Neutrophil (primary cell): ENCODE measurements at regions not wholly inside any gene's neighbourhood (a gene's known extent, or its start where the extent isn't known, plus 50 kb on each side); places are given as distances from the start of the nearest gene placed in this dataset.

ENCODE experiments used
- H3K27ac ChIP-seq: fragments of 200-600 bp; sonication (generic); 2 replicates; pipeline ENCODE4 v1.5.1; 2016; ENCODE audit warnings: mild to moderate bottlenecking, moderate library complexity
- H3K27me3 ChIP-seq: fragments of 200-600 bp; sonication (generic); 2 replicates; pipeline ENCODE4 v1.6.0; 2016; ENCODE audit warnings: mild to moderate bottlenecking
- H3K36me3 ChIP-seq: fragments of 200-600 bp; sonication (generic); 2 replicates; pipeline ENCODE4 v1.5.1; 2017
- H3K4me1 ChIP-seq, 2 experiments: fragments of 200-600 bp in 1 of 2; sonication (generic) in 1 of 2; 1 replicate in 1 of 2; 2 replicates in 1 of 2; pipeline versions ENCODE4 v1.5.1 to v1.6.1; 2013 to 2016; ENCODE audit warnings: low read depth in 1 of 2, low read length in 1 of 2, mild to moderate bottlenecking in 1 of 2, moderate library complexity in 1 of 2; ENCODE audit not compliant: control insufficient read depth in 1 of 2, insufficient read depth in 1 of 2
- H3K4me3 ChIP-seq, 2 experiments: fragments of 200-600 bp in 1 of 2; sonication (generic) in 1 of 2; 1 replicate in 1 of 2; 2 replicates in 1 of 2; pipeline ENCODE4 v1.5.1; 2013 to 2016; ENCODE audit warnings: low read depth in 1 of 2, low read length in 1 of 2, mild to moderate bottlenecking in 1 of 2, moderate library complexity in 1 of 2
- H3K9me3 ChIP-seq: fragments of 200-600 bp; sonication (generic); 2 replicates; pipeline ENCODE4 v1.5.1; 2016
- TF ChIP-seq, protein P1 (sequence below): fragments of 200-600 bp; sonication (generic); IDR thresholded peaks from 2 replicates; pipeline ENCODE4 v1.5.1; 2016; ENCODE audit warnings: antibody characterized with exemption

DNA sequence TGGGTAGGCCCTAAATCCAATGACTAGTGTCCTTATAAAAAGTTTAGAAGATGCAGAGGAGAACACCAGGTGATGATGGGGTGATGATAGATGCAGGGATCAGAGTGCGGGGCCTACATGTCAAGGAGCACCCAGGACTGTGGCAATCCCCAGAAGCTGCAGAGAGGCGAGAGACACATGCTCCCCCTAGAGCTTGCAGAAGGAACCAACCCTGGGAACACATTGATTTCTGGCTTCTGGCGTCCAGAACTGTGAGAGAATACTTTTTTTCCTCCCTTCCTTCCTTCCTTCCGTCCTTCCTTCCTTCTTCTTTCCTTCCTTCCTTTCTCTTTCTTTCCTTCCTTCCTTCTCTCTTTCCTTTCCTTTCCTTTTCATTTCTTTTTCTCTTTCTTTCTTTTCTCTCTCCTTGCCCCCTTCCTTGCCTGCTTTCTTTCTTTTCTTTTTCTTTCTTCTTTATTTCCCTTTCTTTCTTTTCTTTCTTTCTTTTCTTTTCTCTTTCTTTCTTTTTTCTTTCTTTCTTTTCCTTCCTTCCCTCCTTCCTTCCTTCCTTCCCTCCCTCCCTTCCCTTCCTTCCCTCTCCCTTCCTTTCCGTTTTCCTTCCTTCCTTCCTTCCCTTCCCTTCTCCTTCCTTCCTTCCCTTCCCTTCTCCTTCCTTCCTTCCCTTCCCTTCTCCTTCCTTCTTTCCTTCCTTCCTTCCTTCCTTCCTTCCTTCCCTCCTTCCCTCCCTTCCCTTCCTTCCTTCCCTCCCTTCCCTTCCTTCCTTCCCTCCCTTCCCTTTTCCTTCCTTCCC is 134.3 kb downstream of the HAPSTR1 start:
- Histone ChIP-seq H3K4me3 (no peak overlapping the region), H3K27ac (no peak overlapping the region), H3K36me3 (no peaks in the 10 kb centered on the region), H3K4me1 (no peaks in the 10 kb centered on the region), H3K27me3 (peaks cover 6% of the 10 kb centered on the region), H3K9me3 (no peaks in the 10 kb centered on the region)
- TF ChIP-seq, protein P1, sequence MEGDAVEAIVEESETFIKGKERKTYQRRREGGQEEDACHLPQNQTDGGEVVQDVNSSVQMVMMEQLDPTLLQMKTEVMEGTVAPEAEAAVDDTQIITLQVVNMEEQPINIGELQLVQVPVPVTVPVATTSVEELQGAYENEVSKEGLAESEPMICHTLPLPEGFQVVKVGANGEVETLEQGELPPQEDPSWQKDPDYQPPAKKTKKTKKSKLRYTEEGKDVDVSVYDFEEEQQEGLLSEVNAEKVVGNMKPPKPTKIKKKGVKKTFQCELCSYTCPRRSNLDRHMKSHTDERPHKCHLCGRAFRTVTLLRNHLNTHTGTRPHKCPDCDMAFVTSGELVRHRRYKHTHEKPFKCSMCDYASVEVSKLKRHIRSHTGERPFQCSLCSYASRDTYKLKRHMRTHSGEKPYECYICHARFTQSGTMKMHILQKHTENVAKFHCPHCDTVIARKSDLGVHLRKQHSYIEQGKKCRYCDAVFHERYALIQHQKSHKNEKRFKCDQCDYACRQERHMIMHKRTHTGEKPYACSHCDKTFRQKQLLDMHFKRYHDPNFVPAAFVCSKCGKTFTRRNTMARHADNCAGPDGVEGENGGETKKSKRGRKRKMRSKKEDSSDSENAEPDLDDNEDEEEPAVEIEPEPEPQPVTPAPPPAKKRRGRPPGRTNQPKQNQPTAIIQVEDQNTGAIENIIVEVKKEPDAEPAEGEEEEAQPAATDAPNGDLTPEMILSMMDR, result no peak

DNA sequence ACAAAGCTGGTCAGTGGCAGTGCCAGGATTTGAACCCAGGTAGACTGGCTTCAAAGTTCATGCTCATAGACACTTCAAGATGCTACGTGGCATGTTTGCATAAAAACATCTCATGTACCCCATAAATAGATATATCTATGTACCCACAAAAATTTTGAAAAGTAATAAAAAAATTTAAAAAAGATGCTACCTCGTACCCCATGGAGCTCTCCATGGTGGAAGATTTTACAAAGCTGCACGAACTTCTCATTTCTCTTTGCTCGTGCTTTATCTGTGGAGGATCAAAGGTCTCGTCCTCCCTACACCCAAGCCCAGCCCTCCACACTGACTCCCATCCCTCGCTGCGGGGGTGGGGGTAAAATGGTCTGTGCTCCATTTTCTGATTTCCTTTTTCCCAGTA is 135.5 kb downstream of the HAPSTR1 start:
- H3K27ac ChIP-seq, result no peak overlapping the region
- no peaks in the 10 kb centered on the region for H3K4me1 ChIP-seq
- no peaks in the 10 kb centered on the region for H3K36me3 ChIP-seq
- H3K4me3 ChIP-seq, result no peak overlapping the region
- peaks cover 12% of the 10 kb centered on the region for H3K27me3 ChIP-seq
- TF ChIP-seq, protein P1, result no peak
- H3K9me3 ChIP-seq, result no peaks in the 10 kb centered on the region

DNA sequence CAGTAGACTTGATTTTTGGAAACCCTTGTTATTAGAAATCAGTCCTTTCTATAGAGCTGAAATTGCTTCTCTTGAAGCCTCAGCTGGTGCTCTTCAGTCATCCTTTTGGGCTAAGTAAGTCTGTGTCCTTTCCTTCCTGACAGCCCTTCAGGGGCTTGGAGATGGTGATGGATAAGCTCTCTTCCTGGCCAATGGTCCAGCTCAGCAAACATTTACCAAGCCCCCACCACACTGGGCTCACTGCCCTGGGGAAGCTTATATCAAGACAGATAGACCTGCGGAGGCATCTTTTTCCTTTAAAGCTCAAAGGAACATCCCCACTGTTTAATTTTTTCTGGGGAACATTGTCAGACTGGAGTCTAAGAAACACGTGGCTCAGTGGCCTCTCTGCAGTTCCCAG is 139.6 kb downstream of the HAPSTR1 start:
- H3K27ac ChIP-seq, result no peak overlapping the region
- H3K4me1 ChIP-seq, result no peaks in the 10 kb centered on the region
- no peaks in the 10 kb centered on the region for H3K9me3 ChIP-seq
- no peak overlapping the region for H3K4me3 ChIP-seq
- peaks cover 19% of the 10 kb centered on the region for H3K27me3 ChIP-seq
- no peaks in the 10 kb centered on the region for H3K36me3 ChIP-seq
- TF ChIP-seq, protein P1, result no peak

DNA sequence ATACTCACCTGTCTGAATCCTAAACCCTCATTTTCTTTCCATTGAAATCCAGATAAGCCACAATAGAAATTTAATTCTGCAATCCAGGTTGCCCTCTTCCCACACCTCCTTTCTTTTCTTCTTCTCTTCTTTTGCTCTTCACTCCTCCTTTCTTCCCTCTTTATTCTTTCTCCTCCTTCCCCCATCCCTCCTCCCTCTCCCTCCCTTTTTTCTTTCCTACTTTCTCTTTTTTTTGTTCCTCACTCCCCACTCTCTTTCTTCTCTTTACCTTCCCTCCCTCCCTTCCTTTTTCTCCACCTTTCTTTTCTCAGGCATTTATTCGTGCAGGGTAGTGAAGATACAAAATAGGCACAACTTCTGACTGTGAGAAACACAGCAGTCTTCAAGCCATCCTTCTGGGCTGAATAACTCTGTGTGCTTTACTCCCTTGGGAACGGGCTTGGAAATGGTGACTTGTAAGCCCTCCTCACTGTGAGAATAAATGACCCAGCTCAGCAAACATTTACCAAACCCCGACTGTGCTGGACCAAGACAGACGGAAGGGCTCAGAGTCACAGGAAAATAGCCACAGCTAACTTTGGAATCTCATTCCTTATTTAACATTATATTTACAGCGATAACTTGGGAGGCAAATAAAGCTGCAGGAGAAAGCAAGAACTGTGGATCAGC is 140.8 kb downstream of the HAPSTR1 start:
- no peaks in the 10 kb centered on the region for H3K9me3 ChIP-seq
- TF ChIP-seq, protein P1, result no peak
- H3K4me1 ChIP-seq, result no peaks in the 10 kb centered on the region
- peaks cover 19% of the 10 kb centered on the region for H3K27me3 ChIP-seq
- H3K4me3 ChIP-seq, result no peak overlapping the region
- no peak overlapping the region for H3K27ac ChIP-seq
- no peaks in the 10 kb centered on the region for H3K36me3 ChIP-seq

DNA sequence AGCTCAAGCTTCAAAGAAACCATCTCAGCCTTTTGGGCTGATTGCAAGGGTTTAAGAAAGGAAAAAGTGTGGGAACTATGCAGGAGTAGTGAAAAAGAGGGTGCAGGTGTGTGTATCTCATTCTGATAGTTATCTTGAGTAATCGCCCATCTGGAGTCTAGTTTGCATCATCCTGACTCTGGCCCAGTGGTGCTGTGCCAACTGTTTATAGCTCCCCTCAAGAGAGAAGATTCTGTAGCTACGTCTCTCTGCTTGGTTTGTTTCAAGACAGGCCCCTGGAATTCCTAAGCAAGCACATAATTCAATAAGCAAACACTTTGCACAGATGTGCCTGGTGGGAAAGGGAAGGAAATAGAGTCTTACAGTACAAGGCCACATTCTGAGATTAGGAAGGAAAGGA is 144.4 kb downstream of the HAPSTR1 start:
- TF ChIP-seq, protein P1, result no peak

More for the DNA sequence above, 144.4 kb downstream of the HAPSTR1 start:
- no peaks in the 10 kb centered on the region for H3K4me1 ChIP-seq
- H3K4me3 ChIP-seq, result no peak overlapping the region
- H3K27me3 ChIP-seq, result peaks cover 12% of the 10 kb centered on the region
- H3K27ac ChIP-seq, result no peak overlapping the region
- H3K36me3 ChIP-seq, result no peaks in the 10 kb centered on the region
- H3K9me3 ChIP-seq, result no peaks in the 10 kb centered on the region
